ENCODE measurements at regions not wholly inside any gene's neighbourhood (a gene's known extent, or its start where the extent isn't known, plus 50 kb on each side); places are given as distances from the start of the nearest gene placed in this dataset.
"Not testable (repeated sequence)": the region's sequence is repeated elsewhere in the genome, so short reads cannot be mapped to it uniquely, and the experiment has no call there.

- not testable (repeated sequence) for DNase-seq (ENCODE audit: low read depth in 4 of 4, low spot score in 3 of 4)
These were observed 1220.8 kb upstream of the B3GALT2 start for GRCh38 chr1:194407238-194407637.

DNA sequence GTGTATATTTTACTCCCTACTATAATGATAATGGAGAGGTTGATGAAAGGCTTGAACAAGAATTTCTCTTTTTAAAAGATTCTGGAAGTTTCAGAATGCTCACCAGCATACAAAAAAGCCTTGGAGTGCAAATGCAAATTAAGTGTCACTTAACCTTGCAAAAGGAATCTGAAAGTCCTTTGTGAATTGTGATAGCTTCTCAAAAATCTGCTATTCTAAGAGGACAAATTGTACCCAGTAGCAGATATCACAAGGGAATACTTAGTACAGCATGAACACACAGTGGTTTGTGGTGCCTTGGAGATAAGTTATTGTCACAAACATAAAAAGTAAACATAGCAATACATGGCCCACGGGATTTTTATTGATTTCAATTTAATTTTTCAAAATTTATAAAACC, 1208.3 kb upstream of the B3GALT2 start:
- no peak for DNase-seq (ENCODE audit: low read depth in 4 of 4, low spot score in 3 of 4)

GRCh38 chr1:194387531-194387930, 1201.1 kb upstream of the B3GALT2 start:
- no peak for DNase-seq (ENCODE audit: low read depth in 4 of 4, low spot score in 3 of 4)

- no peak for DNase-seq (ENCODE audit: low read depth in 4 of 4, low spot score in 3 of 4)
These were observed 1192.1 kb upstream of the B3GALT2 start for GRCh38 chr1:194378517-194378916.

GRCh38 chr1:194374649-194375048, 1188.2 kb upstream of the B3GALT2 start:
- no peak for DNase-seq (ENCODE audit: low read depth in 4 of 4, low spot score in 3 of 4)

DNA sequence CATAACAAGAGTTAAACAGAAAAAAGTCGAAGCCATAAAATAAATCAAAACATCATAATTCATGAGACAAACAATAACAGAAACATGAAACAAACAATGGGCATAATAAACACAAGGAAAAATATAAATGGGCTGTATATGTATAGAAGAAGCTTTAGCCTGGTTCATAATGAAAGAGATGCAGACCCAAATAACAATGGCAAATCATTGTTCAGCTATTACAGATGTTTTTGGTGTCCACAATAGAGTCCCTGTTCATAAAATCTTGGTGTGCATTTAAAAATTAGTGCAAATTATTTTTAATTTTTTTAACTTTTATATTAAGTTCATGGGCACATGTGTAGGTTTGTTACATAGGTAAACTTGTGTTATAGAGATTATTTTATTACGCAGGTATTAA, 1185.9 kb upstream of the B3GALT2 start:
- DNase-seq (ENCODE audit: low read depth in 4 of 4, low spot score in 3 of 4), result no peak

GRCh38 chr1:194369622-194370021, 1183.2 kb upstream of the B3GALT2 start:
- no peak for DNase-seq (ENCODE audit: low read depth in 4 of 4, low spot score in 3 of 4)

DNA sequence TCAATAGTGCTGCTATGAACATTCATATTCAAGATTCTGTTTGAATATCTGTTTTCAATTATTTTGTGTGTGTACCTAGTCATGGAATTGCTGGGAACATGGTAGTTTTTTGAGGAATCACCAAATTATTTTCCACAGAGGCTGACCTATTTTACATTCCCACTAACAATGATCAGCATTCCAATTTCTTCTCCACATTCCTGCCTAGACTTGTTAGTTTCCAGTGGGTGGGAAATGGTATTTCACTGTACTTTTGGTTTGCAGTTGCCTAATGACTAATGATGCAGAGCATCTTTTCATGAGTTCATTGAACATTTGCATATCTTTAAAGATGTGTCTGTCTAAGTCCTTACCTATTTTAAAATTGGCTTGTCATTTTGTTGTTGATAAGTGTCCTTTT, 1182.6 kb upstream of the B3GALT2 start:
- no peak for DNase-seq (ENCODE audit: low read depth in 4 of 4, low spot score in 3 of 4)

DNA sequence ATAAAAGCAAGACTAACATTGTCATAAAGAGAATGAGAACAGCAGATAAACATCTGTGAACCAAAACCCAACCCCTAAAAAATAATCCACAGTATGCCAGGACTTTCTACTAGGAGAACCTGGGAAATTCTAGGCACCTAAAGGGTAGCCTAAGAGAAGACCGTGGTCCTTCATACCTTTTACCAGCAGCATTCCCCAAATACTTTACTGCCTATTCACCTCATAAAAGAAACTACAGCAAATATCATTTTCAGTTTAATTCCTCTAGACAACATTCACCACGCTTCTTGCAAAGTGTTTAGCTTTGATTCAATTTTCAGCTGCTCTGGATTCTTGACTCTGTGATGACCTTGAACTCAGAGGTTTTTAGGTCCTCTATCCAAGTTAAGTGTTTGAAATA, 1180.7 kb upstream of the B3GALT2 start:
- no peak for DNase-seq (ENCODE audit: low read depth in 4 of 4, low spot score in 3 of 4)

DNA sequence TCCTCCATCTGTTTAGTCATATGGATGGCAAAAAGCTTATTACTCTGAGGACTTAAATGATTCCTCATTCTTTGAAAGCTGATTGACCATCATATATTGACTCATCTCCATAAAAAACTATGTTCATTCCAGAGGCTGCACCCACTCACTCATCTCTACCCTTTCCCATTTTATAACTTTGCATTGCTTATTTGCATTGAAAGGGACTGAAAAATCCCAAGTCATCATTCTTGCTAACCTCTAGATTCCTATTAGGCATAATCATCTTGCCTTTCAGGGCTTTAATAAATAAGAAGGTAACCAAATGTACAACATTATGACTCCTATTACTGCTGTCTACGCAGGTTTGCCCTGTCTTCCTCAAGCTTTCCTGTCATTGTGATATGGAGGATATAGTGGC, 1180.3 kb upstream of the B3GALT2 start:
- no peak for DNase-seq (ENCODE audit: low read depth in 4 of 4, low spot score in 3 of 4)

GRCh38 chr1:194362327-194362726, 1175.9 kb upstream of the B3GALT2 start:
- no peak for DNase-seq (ENCODE audit: low read depth in 4 of 4, low spot score in 3 of 4)

DNA sequence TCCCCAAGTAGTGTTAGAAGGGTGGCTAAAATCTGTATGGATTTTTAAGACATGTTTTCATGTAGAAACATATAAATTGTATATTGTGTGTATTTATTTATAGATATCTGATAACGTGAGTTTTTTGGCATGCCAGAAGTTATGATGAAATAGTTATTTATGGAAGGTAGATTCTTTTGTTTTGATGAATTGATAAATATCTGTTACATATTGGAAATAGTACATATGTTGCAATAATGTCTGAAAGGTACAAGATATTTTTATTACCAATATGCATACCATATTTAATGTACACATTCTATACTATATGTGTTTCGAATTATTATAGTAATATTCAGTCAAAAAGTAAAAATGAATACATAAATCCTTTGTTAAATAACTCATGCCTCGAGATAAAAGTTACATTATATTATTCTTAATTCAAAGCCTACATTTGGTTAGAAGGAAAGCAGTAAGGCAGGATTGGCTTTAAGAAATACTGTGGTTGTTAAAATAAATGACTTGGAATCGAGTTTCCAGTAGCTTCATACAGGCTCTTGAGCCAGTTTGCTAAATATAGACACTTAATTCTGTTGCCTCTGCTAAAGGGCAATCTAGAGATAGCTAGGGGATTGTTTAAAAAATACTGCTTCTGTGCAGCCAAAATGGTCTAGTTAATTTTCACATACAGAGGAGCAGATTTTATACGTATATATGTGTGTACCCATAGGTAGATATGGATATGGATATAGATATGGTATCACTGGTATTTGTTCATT, 1175.1 kb upstream of the B3GALT2 start:
- no peak for DNase-seq (ENCODE audit: low read depth in 4 of 4, low spot score in 3 of 4)

DNA sequence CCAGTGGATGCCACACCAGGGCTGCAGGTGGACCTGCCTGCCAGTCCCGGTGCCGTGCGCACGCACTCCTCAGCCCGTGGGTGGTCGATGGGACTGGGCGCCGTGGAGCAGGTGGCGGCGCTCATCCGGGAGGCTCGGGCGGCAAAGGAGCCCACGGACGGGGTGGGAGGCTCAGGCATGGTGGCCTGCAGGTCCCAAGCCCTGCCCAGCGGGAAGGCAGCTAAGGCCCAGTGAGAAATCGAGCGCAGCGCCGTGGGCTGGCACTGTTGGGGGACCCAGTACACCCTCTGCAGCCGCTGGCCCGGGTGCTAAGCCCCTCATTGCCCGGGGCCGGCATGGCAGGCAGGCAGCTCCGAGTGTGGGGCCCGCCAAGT, 1171.8 kb upstream of the B3GALT2 start:
- no peak for DNase-seq (ENCODE audit: low read depth in 4 of 4, low spot score in 3 of 4)

- DNase-seq (ENCODE audit: low read depth in 4 of 4, low spot score in 3 of 4), result not testable (repeated sequence)
These were observed 1171.3 kb upstream of the B3GALT2 start for GRCh38 chr1:194357573-194358207.

GRCh38 chr1:194355488-194356106, 1169.2 kb upstream of the B3GALT2 start:
- DNase-seq (ENCODE audit: low read depth in 4 of 4, low spot score in 3 of 4), result no peak

- no peak for DNase-seq (ENCODE audit: low read depth in 4 of 4, low spot score in 3 of 4)
These were observed 1166.7 kb upstream of the B3GALT2 start for GRCh38 chr1:194353121-194353520.

DNA sequence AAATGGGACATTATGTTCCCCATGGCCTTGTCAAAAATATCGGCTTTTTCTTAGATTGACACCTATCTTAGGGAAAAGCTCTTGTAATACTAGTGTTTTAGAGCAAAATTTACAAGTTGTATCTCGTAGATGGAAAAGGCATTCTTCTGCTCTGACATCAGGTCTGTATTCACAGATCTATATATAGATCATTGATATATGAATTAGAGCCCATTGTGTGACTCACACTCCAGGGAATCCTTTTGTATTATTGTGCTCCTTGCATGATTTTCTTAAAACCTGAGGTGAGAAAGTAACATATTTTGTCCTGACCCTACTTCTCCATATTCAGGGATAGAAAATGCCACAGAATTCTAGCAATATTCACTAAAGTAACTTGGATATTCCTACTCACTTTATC, 1160.8 kb upstream of the B3GALT2 start:
- no peak for DNase-seq (ENCODE audit: low read depth in 4 of 4, low spot score in 3 of 4)

DNA sequence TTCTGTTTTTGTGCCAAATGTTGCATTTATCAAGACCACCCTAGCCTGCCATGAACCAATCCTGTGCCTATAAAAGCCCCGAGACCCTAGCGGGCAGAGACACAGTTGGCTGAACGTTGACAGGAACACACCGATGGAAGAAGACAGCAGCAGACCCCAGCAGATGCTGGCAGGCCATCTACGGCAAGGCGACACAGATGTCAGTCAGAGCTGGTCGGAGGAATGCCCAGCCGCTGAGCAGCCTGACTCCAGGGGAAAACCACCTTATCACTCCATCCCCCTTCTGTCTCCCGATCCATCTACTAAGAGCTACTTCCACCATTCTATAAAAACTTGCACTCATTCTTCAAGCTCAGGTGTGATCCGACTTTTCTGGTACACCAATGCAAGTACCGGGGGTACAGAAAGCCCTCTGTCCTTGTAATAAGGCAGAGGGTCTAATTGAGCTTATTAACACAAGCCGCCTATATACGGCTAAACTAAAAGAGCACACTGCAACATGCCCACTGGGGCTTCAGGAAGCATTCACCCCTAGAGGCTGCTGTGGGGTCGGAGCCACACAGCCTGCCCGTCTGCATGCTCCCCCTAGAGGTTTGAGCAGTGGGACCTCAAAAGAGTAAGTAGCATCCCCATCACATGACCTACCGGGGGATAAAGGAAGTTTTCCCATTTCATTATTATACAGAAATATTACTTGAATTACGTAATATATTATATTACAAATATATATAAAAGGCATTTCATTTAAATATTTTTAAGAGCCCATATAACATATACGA, 1156.3 kb upstream of the B3GALT2 start:
- DNase-seq (ENCODE audit: low read depth in 4 of 4, low spot score in 3 of 4), result no peak

GRCh38 chr1:194341587-194341986, 1155.2 kb upstream of the B3GALT2 start:
- DNase-seq (ENCODE audit: low read depth in 4 of 4, low spot score in 3 of 4), result no peak

GRCh38 chr1:194339471-194339870, 1153.1 kb upstream of the B3GALT2 start:
- no peak for DNase-seq (ENCODE audit: low read depth in 4 of 4, low spot score in 3 of 4)

DNA sequence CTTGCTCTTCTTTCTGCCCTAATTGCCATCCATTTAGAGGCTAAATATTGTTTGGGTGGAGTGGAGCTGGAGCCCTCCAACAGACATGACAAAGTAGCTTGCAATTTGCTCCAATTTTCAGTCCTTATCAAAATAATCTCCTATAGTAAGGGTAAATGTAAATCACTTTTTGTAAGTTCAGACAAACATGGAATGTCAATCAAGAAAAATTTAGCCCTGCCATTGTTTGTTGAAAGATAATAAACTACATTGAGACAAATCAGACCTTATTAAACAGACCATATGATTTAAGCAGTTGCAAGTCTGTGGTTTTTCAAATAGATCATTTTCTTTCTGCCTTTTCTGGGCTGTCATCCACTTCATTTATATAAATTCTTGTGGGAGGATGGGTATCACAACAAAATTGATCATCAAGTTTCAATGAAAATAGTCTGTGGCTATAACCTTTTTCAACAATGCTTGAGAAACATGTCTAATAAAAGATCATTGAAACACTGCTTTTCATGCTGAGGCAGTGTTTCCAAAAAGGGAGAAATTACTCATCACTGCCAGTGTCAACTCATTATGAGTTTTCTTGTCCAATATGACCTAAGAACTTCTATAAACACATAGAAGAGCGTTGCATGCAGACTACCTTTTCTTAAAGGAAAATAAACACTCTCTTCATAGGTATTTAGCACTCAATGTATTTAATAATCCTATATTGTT, 1152.0 kb upstream of the B3GALT2 start:
- DNase-seq (ENCODE audit: low read depth in 4 of 4, low spot score in 3 of 4), result no peak
